GM18507 (cell line): ENCODE measurements at regions not wholly inside any gene's neighbourhood (a gene's known extent, or its start where the extent isn't known, plus 50 kb on each side); places are given as distances from the start of the nearest gene placed in this dataset.

Experiments used
- DNase-seq: peaks from one replicate; pipeline ENCODE4 v3.0.0; 2011; ENCODE audit warnings: low read depth; ENCODE audit not compliant: insufficient read length; ENCODE audit errors: extremely low spot score
- FAIRE-seq: peaks from 2 replicates; lab custom pipeline; 2011; peaks lifted over from hg19 to GRCh38; lab: Jason Lieb, UNC

DNA sequence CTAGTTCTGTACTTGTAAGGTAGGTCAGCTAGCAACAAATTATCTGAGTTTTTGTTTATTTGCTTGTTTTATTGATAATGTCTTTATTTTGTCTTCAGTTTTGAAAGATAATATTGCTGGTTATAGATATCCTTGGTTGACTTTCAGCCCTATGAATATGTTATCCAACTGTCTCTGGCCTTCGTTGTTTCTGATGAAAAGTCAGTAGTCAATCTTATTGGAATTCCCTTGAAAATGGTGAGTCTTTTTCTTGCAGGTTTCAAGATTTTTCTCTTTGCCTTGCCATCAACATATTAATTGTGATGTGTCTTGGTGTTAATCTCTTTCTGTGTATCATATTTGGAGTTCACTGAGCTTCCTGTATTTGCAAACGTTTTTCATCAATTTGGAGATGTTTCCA lies 113.1 kb upstream of the NEIL3 start:
- no peak for DNase-seq
- FAIRE-seq, result no peak

DNA sequence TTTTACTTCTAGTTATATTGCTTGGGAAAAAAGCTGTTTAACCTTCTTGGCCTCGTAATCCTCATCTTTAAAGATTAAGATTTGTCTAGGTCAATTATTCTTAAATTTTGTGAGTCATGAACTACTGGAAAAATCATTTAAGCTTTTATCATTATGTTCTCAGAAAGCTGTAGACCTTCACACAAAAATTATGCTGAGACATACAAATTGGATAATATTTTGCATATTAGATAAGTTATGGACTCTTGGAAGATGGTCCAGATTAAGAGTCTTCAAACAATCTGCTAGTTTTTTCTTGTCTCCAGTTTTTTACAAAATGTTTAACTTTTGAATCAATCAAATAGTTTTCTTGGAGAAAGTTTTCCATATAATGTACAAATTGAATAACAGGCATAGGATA lies 108.1 kb upstream of the NEIL3 start:
- FAIRE-seq (no peak), DNase-seq (no peak)

DNA sequence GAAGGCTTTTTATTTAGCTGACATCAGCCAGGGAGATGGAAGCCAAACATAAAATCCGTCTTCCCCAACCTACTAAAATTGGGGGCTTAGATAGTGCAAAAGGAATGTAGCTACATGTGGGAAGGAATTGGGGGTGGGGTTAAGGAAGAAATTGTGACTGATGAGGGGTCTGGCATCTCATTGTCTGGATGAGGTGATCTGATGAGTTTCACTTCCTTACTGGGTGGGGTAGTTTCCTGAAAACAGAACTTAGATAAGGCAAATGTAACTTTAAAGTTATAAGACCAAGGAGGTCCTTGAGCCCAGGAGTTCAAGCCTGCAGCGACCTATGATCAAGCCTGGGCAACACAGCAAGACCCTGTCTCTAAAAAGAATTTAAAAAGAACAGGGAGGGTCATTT lies 105.5 kb upstream of the NEIL3 start:
- DNase-seq, result no peak
- FAIRE-seq, result no peak

DNA sequence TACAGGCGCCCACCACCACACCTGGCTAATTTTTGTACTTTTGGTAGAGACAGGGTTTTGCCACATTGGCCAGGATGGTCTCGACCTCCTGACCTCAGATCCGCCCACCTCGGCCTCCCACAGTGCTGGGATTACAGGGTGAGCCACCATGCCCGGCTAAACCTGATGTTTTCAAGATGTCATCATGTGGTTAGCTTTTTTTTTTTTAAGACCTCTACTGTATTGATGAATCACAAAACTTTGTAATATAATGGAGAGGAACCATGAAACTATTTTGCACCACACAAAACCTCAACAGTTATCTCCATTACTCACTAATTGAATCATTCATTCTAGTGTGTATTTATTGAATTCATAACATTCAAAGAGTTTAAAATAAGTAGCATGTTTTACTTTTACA lies 94.7 kb upstream of the NEIL3 start:
- FAIRE-seq (no peak), DNase-seq (no peak)

GRCh38 chr4:177220376-177220775 lies 89.3 kb upstream of the NEIL3 start:
- no peak for DNase-seq
- FAIRE-seq, result no peak

DNA sequence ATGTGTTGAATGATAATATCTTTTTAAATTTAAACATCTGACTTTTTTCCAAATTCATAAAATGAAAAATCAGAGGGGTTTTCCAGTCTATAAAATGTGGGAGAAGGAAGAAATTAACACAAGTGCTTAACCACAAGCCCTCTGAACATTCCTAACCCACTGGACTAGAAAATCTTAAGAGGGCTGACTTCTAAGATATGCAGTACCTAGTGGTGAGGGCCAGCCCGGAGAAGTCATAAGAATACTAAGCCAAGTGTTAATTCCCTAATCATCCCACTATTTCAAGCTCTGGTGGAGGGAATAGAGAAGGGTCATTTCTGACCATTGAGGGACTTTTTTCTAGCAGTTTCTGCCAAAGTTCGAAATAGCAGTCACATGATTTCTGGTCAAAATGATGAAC lies 86.9 kb upstream of the NEIL3 start:
- DNase-seq (no peak), FAIRE-seq (no peak)

DNA sequence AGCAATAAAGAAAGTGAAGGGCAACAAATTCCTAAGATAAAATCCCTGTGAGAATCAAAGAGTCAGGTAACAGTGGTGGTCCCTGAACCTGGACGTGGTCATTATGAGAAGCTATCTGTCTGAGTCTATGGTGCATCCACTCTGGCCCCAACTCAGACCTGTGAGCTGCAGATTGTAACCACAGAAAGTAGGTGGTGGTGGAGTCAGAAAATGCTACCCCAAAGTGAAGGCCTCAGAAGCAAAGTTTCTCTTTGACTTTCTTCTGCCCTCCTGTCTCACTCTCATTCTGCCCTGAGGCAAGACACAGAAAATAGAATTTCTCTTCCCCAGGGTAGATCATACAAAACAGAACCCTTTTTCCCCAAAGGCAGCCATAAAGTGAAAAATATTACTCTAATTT lies 84.1 kb upstream of the NEIL3 start:
- no peak for DNase-seq
- FAIRE-seq, result no peak

GRCh38 chr4:177227636-177228035 lies 82.0 kb upstream of the NEIL3 start:
- FAIRE-seq (no peak), DNase-seq (no peak)

DNA sequence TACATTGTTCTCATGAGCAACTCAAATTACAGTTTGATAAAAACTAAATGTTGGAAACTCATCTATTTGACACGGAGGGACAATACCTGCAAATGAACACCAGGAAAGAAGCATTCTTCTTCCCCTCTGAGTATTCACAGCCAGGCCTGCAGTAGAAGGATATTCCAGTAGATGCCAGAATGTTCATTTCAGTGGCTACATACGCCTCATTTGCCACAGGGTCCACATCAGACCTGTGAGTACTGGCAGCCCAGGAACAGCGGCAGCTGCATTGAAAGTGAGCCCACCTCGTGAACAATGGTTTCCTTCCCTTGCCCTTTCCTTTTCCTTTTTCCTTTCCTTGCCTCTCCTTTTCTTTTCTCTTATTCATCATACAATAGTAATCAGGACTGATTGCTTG lies 81.1 kb upstream of the NEIL3 start:
- DNase-seq, result no peak
- no peak for FAIRE-seq

- DNase-seq (no peak), FAIRE-seq (no peak)
Observed at GRCh38 chr4:177229331-177229730, 80.3 kb upstream of the NEIL3 start.

- no peak for FAIRE-seq
- no peak for DNase-seq
Observed at GRCh38 chr4:177232473-177232872, 77.2 kb upstream of the NEIL3 start.

- no peak for FAIRE-seq
- DNase-seq, result no peak
Observed at GRCh38 chr4:177235026-177235425, 74.6 kb upstream of the NEIL3 start.

GRCh38 chr4:177236886-177237285 lies 72.8 kb upstream of the NEIL3 start:
- no peak for FAIRE-seq
- no peak for DNase-seq

- FAIRE-seq (no peak), DNase-seq (no peak)
Observed at GRCh38 chr4:177237291-177237690, 72.4 kb upstream of the NEIL3 start.

- DNase-seq (no peak), FAIRE-seq (no peak)
Observed at GRCh38 chr4:177239477-177239876, 70.2 kb upstream of the NEIL3 start.

DNA sequence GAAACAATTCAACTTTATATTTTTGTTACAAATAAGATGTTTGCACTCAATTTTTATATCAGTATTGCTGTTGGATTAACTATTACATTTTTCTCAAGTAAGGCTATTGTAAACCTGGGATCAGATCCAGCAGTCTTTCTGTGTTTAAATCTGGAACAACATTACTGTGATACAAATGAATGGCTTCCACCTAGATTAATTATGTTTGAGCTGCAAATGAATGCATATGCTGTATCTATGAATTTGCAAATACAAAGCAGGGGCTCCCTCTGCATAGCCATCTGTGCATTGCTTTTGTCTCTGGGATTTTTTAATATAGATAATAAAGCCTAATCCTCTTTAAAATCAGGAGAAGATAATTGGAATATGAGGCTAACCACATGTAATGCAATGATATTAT lies 69.8 kb upstream of the NEIL3 start:
- DNase-seq, result no peak
- FAIRE-seq, result no peak

DNA sequence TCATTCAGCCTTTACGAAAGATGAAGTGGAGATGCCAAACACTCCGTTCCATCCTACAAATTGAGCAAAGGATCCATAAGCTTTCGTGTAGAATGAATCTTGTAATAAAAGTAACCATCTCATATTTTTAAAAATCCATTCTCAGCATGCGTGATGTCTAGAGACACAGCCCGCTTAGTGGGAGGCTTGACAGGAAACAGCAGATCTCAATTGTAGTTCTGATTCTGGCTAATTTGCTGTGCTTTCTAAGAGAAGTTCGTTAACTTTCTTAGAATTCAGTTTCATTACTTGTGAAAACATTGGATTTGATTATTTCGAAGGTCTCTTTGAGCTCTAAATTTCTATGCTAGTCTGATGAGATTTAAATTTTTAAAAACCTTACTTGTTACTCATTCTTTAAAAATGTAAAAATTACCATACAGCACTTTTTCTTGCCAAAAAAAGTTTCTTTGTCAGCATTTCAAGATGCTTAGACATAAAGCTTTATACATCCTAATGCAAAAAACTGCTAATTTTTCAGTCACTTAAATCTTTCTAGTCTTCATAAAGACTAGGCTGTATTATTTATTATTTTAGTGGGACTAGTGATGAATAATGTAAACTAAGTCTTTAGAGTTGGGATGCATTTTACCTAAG lies 66.9 kb upstream of the NEIL3 start:
- DNase-seq (no peak), FAIRE-seq (no peak)

DNA sequence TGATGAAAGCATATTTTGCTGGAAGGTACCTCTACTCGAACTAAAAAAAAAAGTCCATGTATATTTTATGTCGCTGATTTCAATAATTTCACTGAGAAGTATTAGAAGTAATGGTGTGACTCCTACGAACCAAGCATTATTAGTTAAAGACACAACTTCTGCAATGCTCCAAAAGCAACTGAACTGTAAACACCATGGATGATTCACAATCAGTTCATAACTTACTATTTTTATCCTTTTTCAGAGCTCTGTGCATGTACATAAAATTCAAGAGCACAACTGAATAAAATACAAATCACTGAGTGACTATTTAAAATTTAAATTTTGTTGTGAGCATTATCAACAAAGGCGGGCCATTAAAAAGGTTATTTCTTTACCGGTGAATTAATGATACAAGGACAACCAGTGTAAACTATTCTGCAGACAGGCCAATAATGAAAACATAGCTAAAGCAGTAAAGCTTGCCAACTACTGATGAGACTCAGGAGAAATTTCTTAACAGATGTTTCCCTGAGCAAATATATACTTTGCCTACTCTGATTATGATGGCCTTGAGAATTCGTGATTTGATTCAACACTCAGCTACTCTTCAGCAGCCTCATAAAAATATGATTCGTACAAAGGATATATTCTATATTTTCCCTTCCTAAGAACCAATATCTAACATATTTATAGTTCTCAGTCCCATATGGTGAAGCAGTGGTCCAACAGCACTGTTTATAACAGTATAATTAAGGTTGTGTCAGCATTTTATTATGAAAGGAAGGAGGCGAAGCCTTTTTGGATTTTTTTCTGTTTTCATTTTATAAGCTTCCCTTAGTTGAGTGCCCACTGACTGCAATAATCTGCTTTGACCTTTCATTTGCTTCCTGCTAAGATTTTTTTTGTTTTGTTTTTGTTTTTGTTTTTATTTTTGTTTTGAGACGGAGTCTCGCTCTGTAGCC lies 62.8 kb upstream of the NEIL3 start:
- no peak for FAIRE-seq
- no peak for DNase-seq

- peak; percentile 4 for DNase-seq
Observed at GRCh38 chr4:177250056-177250696, 59.5 kb upstream of the NEIL3 start.

GRCh38 chr4:177251237-177251636 lies 58.4 kb upstream of the NEIL3 start:
- FAIRE-seq (no peak), DNase-seq (no peak)

More at GRCh38 chr4:177250056-177250696, 59.5 kb upstream of the NEIL3 start:
- peak; percentile 79 for FAIRE-seq

- no peak for FAIRE-seq
- no peak for DNase-seq
Observed at GRCh38 chr4:177255359-177255758, 54.3 kb upstream of the NEIL3 start.
